Neural cell (in vitro differentiated cells): ENCODE measurements at regions not wholly inside any gene's neighbourhood (a gene's known extent, or its start where the extent isn't known, plus 50 kb on each side); places are given as distances from the start of the nearest gene placed in this dataset.

Experiments
- H2AFZ ChIP-seq: fragments of 200-600, 300-800 bp; sonication (generic), shearing (Covaris generic); 2 replicates; pipeline ENCODE4 v1.6.0; 2014; ENCODE audit warnings: low read depth, mild to moderate bottlenecking, antibody characterized with exemption, low read length, moderate library complexity
- H3F3A ChIP-seq: fragments of 200-600 bp; shearing (Covaris generic); 2 replicates; pipeline ENCODE4 v1.6.1; 2016; ENCODE audit warnings: mild to moderate bottlenecking, moderate library complexity, mixed read lengths, antibody characterized with exemption, low read length; ENCODE audit not compliant: insufficient read depth, poor library complexity, severe bottlenecking
- H3K27ac ChIP-seq: fragments of 200-600, 300-800 bp; sonication (generic), shearing (Covaris generic); 2 replicates; pipeline ENCODE4 v1.5.1; 2014; ENCODE audit warnings: mild to moderate bottlenecking, low read length, moderate library complexity
- H3K27me3 ChIP-seq: fragments of 300-800, 200-600 bp; sonication (generic), shearing (Covaris generic); 2 replicates; pipeline ENCODE4 v1.6.0; 2014; ENCODE audit warnings: mild to moderate bottlenecking, low read depth, low read length, moderate library complexity; ENCODE audit not compliant: insufficient read depth
- H3K36me3 ChIP-seq: fragments of 300-800, 200-600 bp; sonication (generic), shearing (Covaris generic); 2 replicates; pipeline ENCODE4 v1.5.1; 2014; ENCODE audit warnings: mild to moderate bottlenecking, antibody characterized with exemption, low read length, moderate library complexity; ENCODE audit not compliant: insufficient read depth
- H3K4me2 ChIP-seq: fragments of 300-800, 200-600 bp; sonication (generic), shearing (Covaris generic); 2 replicates; pipeline ENCODE4 v1.6.0; 2014; ENCODE audit warnings: mild to moderate bottlenecking, low read length
- H3K4me3 ChIP-seq: fragments of 300-800, 200-600 bp; sonication (generic), shearing (Covaris generic); 2 replicates; pipeline ENCODE4 v1.5.1; 2014; ENCODE audit warnings: mild to moderate bottlenecking, low read length, moderate library complexity
- H3K79me2 ChIP-seq: fragments of 200-600 bp; shearing (Covaris generic); replicated peaks from 2 replicates; pipeline ENCODE4 v1.6.0; 2014; ENCODE audit warnings: mild to moderate bottlenecking, low read length, moderate library complexity; ENCODE audit not compliant: insufficient read depth
- H3K9ac ChIP-seq: fragments of 300-800, 200-600 bp; sonication (generic), shearing (Covaris generic); 2 replicates; pipeline ENCODE4 v1.6.1; 2016; ENCODE audit warnings: mild to moderate bottlenecking, low read length, mixed read lengths
- H3K9me2 ChIP-seq: fragments of 200-600 bp; shearing (Covaris generic); 2 replicates; pipeline ENCODE4 v1.6.1; 2016; ENCODE audit warnings: mild to moderate bottlenecking, low read length, mixed read lengths; ENCODE audit not compliant: insufficient read depth
- H3K9me3 ChIP-seq: fragments of 200-600, 300-800 bp; sonication (generic), shearing (Covaris generic); 2 replicates; pipeline ENCODE4 v1.6.1; 2016; ENCODE audit warnings: mild to moderate bottlenecking, mixed run types, low read length, moderate library complexity, mixed read lengths
- H4K20me1 ChIP-seq: fragments of 200-600 bp; shearing (Covaris generic); 2 replicates; pipeline ENCODE4 v1.6.1; 2016; ENCODE audit warnings: mild to moderate bottlenecking, mixed run types; ENCODE audit not compliant: insufficient read depth
- CTCF ChIP-seq: fragments of 450-650 bp; IDR thresholded peaks from 2 replicates; pipeline ENCODE4 v1.5.1; 2014; ENCODE audit warnings: antibody characterized with exemption, mild to moderate bottlenecking, moderate library complexity; ENCODE audit not compliant: poor library complexity, severe bottlenecking
- EP300 ChIP-seq: fragments of 450-650 bp; conservative IDR thresholded peaks from 2 replicates; pipeline ENCODE4 v1.6.1; 2014; ENCODE audit warnings: antibody characterized with exemption, mild to moderate bottlenecking, moderate library complexity; ENCODE audit not compliant: poor library complexity, severe bottlenecking
- EZH2 ChIP-seq: fragments of 200-600, 300-800 bp; shearing (Covaris generic), sonication (generic); IDR thresholded peaks from 2 replicates; pipeline ENCODE4 v1.6.1; 2014; ENCODE audit warnings: antibody characterized with exemption, low read length, borderline replicate concordance, mild to moderate bottlenecking; ENCODE audit not compliant: insufficient read depth, poor library complexity, severe bottlenecking
- MXI1 ChIP-seq: fragments of 450-650 bp; conservative IDR thresholded peaks from 2 replicates; pipeline ENCODE4 v1.6.1; 2014; ENCODE audit warnings: antibody characterized with exemption, mild to moderate bottlenecking; ENCODE audit not compliant: poor library complexity, severe bottlenecking
- POLR2AphosphoS5 ChIP-seq: IDR thresholded peaks from 2 replicates; pipeline ENCODE4 v1.6.1; 2012
- RAD21 ChIP-seq: fragments of 450-650 bp; conservative IDR thresholded peaks from 2 replicates; pipeline ENCODE4 v1.6.1; 2014; ENCODE audit warnings: antibody characterized with exemption, mild to moderate bottlenecking, moderate library complexity
- REST ChIP-seq: IDR thresholded peaks from 2 replicates; pipeline ENCODE4 v1.6.1; 2012; ENCODE audit warnings: borderline replicate concordance
- SMC3 ChIP-seq: fragments of 450-650 bp; conservative IDR thresholded peaks from 2 replicates; pipeline ENCODE4 v1.6.1; 2014; ENCODE audit warnings: antibody characterized with exemption, mild to moderate bottlenecking, moderate library complexity; ENCODE audit not compliant: poor library complexity
- TAF1 ChIP-seq: IDR thresholded peaks from 2 replicates; pipeline ENCODE4 v1.6.1; 2012; ENCODE audit warnings: low read depth

GRCh38 chrX:6701085-6701484, 166.2 kb upstream of the VCX3A start:
- Histone ChIP-seq H3K36me3 (no peaks in the 10 kb centered on the region), H2AFZ (no peak overlapping the region)

GRCh38 chrX:6695717-6696116, 160.8 kb upstream of the VCX3A start:
- no peak overlapping the region for H3K27ac ChIP-seq
- H3K36me3 ChIP-seq: no peaks in the 10 kb centered on the region
- no peaks in the 10 kb centered on the region for H3K79me2 ChIP-seq
- H2AFZ ChIP-seq: no peak overlapping the region
- no peak overlapping the region for H3K4me2 ChIP-seq
- no peaks in the 10 kb centered on the region for H3K9me2 ChIP-seq
- no peaks in the 10 kb centered on the region for H3K27me3 ChIP-seq
- no peaks in the 10 kb centered on the region for H3K9me3 ChIP-seq
- no peaks in the 10 kb centered on the region for H3F3A ChIP-seq
- H3K9ac ChIP-seq: no peak overlapping the region
- no peaks in the 10 kb centered on the region for H4K20me1 ChIP-seq
- no peak overlapping the region for H3K4me3 ChIP-seq
- TF ChIP-seq CTCF (no peak), MXI1 (no peak), POLR2AphosphoS5 (no peak), RAD21 (no peak), SMC3 (no peak), REST (no peak), EZH2 (no peak)

More at GRCh38 chrX:6701085-6701484, 166.2 kb upstream of the VCX3A start:
- no peaks in the 10 kb centered on the region for H4K20me1 ChIP-seq
- H3K27ac ChIP-seq: no peak overlapping the region
- no peak for TF ChIP-seq CTCF
- TF ChIP-seq RAD21: no peak
- no peak for TF ChIP-seq POLR2AphosphoS5
- TF ChIP-seq REST: no peak
- no peak for TF ChIP-seq TAF1
- TF ChIP-seq MXI1: no peak
- no peak for TF ChIP-seq EP300
- H3K4me2 ChIP-seq: no peak overlapping the region
- no peaks in the 10 kb centered on the region for H3K9me3 ChIP-seq
- no peak overlapping the region for H3K4me3 ChIP-seq
- H3K27me3 ChIP-seq: no peaks in the 10 kb centered on the region
- H3K79me2 ChIP-seq: no peaks in the 10 kb centered on the region
- H3F3A ChIP-seq: no peaks in the 10 kb centered on the region
- no peaks in the 10 kb centered on the region for H3K9me2 ChIP-seq
- H3K9ac ChIP-seq: no peak overlapping the region
